GM18517 (cell line): ENCODE measurements at regions not wholly inside any gene's neighbourhood (a gene's known extent, or its start where the extent isn't known, plus 50 kb on each side); places are given as distances from the start of the nearest gene placed in this dataset.
"Not testable (repeated sequence)": the region's sequence is repeated elsewhere in the genome, so short reads cannot be mapped to it uniquely, and the experiment has no call there.

Experiments used
- ATAC-seq: cut with Tn5 transposase; IDR thresholded peaks from one replicate; pipeline ENCODE4 v1.9.1; 2021; ENCODE audit warnings: mild to moderate bottlenecking, moderate library complexity; ENCODE audit not compliant: unreplicated experiment

DNA sequence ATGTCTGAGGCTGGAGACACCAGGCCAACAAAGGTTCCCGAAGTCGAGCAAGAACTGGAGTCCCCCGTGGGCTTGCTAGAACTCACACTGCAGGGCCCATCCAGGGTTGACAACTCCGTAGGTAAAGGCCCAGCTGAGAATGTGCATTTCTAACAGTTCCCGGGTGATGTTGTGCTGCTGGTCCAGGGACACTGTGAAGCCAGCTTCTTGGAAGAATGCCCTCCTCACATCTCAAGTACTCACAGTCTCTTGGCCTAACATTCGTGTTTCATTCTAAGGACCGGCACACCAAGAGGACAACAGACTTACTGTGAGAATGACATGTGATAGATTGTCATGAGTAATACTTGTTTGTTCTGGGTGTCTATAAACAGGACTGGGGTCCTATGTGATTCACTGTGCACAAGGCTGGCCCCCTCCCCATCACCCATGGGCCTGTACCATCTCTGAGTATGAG lies 682.3 kb upstream of the IGFBP3 start:
- ATAC-seq, result no peak

DNA sequence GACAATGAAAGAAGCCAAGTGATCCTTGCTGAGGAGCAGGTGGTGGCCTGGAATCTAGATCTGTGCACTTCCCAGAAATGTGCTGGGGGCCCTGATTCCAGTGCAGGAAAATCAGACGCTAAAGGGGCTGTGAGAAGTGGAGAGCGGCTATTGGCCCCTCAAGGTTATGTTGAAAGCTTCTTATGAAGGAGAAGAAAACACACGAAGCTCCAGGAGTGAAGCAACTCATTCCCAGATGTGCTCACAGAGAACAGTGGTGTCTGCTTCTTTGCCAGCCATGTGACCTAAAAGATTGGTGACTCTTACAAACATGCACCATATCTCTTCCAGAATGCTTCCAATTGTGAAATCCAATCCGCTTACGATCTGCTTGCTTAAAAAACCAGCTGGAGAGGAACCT lies 679.3 kb upstream of the IGFBP3 start:
- ATAC-seq, result no peak

- ATAC-seq, result not testable (repeated sequence)
These were observed 673.8 kb upstream of the IGFBP3 start for GRCh38 chr7:46594831-46595230.

GRCh38 chr7:46590918-46591905 lies 670.1 kb upstream of the IGFBP3 start:
- not testable (repeated sequence) for ATAC-seq

DNA sequence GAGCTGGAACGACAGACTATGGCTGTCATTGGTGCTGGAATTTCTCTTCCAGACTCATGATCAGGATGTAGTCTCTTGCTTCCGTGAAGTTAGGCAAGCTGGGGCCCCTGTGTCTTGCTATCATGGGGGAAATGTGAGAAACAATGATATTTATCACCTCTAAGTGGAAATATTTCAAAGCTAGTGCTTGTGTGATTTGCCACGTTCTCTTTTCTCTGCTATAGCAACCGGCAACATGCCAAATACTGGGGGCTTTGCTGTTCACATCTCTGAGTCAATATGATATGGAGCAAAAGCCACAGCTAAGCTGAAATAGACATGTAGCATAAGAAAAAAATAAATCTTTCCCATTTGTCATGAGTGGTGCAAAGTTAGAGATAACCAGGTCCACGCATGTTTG lies 668.2 kb upstream of the IGFBP3 start:
- ATAC-seq, result no peak

GRCh38 chr7:46586406-46586805 lies 665.3 kb upstream of the IGFBP3 start:
- ATAC-seq, result no peak

- ATAC-seq, result no peak
These were observed 662.6 kb upstream of the IGFBP3 start for GRCh38 chr7:46583656-46584055.

- no peak for ATAC-seq
These were observed 660.2 kb upstream of the IGFBP3 start for GRCh38 chr7:46581268-46581667.

GRCh38 chr7:46580766-46581165 lies 659.7 kb upstream of the IGFBP3 start:
- no peak for ATAC-seq

- ATAC-seq, result no peak
These were observed 656.3 kb upstream of the IGFBP3 start for GRCh38 chr7:46577394-46577793.

- no peak for ATAC-seq
These were observed 655.9 kb upstream of the IGFBP3 start for GRCh38 chr7:46576950-46577349.

DNA sequence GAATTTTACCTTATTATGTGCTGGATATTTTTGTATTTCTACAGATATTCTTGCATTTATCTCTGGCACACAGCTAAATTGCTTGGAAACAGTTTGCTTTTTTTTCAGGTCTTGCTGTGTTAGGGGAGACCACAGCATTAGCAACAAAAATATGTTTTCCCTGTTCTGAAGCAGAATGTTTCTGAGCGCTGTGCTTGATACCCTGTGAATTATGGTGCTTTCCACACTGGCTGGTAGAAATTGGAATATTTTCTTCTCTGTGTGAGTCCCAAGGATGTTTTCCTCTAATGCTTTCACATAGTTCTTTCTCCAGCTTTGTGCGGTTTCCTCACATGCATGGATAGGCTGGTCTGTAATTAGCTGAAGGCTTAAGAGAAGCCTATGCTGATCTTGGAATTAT lies 651.6 kb upstream of the IGFBP3 start:
- ATAC-seq, result no peak

DNA sequence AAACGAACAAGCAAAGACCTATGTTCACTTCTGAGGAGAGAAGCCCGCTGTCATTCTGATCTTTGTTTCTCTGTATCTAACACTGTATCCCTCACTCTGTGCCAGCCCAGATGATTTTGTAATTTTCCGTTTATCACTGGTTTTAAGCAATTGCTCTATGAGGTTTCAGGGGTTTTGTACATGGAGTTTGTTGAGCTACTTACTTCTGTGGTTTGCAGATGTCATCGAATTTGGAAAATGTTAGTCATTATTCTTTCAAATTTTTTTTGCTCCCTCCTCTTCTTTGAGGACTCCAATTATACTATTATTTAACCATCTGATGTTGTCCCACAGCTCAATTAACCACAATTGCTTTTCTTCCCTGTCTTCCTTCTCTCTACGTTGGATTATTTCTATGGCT lies 650.9 kb upstream of the IGFBP3 start:
- no peak for ATAC-seq

GRCh38 chr7:46569133-46569465 lies 648.0 kb upstream of the IGFBP3 start:
- ATAC-seq, result no peak

DNA sequence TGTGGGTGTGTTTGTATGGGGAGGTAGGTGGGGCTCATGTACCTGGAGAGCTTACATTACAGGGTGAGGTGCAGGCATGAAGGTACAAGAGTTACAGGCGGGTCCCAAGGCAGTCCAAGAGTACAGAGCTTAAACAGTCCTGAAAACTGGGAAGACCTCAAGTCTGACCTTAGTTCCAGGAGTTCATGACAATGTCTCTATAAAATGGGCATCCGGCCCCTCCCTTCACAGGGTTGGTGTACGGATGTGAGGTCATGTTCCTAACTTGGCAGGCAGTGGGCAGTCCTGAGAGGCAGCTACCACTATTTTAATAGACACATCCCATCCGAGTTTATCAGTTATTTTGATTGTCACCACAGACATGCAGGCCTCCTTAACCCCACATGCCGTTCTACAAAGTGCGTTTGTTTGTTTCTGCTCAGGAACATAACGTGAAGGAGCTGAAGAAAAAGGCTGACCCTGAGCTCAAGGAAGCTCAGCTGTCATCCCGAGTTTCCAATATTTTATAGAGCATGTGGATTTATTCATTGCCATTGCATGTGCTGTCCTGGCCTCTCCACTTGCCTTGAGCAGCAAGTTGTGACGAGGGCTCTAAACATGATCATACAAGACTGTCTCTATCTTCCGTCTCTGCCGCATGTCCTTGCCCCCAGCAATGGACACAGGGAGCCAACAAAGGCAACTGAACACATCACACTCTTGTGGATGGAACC lies 647.5 kb upstream of the IGFBP3 start:
- no peak for ATAC-seq

- ATAC-seq, result no peak
These were observed 646.8 kb upstream of the IGFBP3 start for GRCh38 chr7:46567858-46568257.

GRCh38 chr7:46566097-46566774 lies 645.2 kb upstream of the IGFBP3 start:
- no peak for ATAC-seq

DNA sequence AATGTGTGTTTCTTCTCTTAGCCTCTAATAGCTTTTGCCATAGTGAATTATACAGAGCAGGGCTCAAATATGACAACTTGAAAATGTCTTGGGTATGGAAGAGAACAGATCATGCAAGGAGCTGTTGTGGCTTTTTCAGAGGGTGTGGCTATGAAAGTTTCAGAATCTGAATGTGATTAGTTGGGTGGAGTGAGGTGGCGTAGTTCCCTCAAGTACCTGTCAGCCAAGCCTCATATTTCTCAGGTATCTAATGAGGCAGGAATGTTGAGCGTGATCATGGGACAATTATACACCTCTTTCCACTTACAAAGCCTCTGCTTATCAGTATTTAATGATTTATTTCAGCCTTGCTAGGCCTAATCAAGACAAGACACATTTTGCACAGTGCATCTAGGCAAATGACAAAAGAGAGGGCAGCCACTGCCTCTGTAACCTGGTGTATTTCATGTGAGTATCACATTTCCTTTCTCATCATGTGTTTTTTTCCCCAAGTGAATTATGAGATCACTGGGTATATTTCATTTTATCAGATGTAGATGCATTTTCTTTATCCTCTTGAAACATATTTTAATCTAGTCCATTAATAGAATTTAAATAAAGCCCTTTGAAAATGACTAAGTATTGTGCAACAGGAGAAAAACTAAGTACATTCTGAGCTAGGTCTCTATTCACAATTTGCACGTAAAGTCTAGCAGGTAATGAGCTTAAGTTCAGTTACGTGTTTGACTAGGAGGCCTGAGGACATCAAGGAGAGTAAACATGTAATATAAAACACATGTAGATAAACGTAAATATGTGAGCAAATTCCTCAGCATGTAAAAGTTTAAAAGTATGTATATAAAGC lies 644.4 kb upstream of the IGFBP3 start:
- ATAC-seq, result no peak

DNA sequence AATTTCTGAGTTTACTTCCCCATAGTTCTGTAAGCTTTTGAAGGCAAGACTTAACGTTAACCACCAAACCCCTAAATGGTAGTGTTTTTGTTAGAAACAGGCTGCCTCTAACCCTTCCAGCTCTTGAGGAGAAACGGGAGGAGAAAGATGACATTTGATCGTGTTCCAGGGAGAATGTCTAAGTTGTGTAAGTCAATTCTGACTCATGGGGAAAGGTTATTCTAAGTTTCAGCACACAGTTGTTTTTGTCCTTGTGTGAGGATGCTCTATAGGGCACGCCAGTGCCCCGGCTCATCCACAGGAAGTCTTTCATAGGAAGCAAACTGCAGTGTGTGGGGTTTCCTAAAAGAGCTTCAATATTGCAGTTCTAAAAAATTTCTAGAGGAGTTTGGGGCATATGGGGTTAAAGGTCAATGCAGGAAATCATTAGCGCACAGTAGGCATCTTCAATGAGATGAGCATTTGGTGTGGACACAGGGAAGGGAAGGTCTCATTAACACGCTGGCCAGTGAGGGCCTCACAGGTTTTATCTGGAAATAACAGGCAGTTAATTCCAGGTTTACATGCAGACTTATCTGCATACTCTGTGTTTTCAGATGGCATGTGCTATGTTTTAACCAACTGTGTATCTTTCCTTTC lies 638.2 kb upstream of the IGFBP3 start:
- ATAC-seq, result no peak
